ENCODE measurements at regions not wholly inside any gene's neighbourhood (a gene's known extent, or its start where the extent isn't known, plus 50 kb on each side); places are given as distances from the start of the nearest gene placed in this dataset.

DNA sequence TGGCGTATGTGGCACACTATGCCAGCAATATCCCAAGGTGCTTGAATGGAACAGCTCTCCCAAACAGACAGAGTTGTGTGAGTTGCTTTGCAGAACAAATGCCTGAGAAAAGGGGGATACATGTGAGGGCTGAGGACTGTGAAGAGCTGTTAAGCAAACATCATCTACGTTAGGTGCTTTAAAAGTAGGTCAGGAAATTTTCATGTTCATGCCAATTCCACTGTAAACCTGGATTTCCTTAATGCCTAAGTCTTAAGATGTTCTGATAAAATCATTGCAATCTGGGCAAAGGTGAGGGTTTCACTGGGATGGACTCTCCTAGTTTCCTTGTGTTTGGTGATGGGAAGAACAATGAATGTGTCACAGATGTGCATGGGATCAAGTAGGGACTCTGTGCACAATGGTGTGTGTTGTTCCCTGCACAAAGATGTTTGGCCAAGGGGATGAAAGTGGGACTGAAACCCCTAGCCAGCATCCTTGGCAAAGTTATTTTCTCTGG lies 227.9 kb downstream of the KTN1 start:
- DNase-seq (ENCODE audit: low spot score in 2 of 2): no peak
- intact Hi-C loops (cut with DNase I; ENCODE audit: low total_unique reads): no loop called here
- H3K4me3 ChIP-seq (ENCODE audit: low read depth, poor library complexity, severe bottlenecking): no peak overlapping the region
- WGBS, 2 donors: 48 to 57% methylated on average over 2 of the region's 2 CpGs
- TF ChIP-seq, protein P1, sequence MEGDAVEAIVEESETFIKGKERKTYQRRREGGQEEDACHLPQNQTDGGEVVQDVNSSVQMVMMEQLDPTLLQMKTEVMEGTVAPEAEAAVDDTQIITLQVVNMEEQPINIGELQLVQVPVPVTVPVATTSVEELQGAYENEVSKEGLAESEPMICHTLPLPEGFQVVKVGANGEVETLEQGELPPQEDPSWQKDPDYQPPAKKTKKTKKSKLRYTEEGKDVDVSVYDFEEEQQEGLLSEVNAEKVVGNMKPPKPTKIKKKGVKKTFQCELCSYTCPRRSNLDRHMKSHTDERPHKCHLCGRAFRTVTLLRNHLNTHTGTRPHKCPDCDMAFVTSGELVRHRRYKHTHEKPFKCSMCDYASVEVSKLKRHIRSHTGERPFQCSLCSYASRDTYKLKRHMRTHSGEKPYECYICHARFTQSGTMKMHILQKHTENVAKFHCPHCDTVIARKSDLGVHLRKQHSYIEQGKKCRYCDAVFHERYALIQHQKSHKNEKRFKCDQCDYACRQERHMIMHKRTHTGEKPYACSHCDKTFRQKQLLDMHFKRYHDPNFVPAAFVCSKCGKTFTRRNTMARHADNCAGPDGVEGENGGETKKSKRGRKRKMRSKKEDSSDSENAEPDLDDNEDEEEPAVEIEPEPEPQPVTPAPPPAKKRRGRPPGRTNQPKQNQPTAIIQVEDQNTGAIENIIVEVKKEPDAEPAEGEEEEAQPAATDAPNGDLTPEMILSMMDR (IDR thresholded peaks at IDR 0.05): no peak
- TF ChIP-seq POLR2A (IDR thresholded peaks at IDR 0.05): no peak

DNA sequence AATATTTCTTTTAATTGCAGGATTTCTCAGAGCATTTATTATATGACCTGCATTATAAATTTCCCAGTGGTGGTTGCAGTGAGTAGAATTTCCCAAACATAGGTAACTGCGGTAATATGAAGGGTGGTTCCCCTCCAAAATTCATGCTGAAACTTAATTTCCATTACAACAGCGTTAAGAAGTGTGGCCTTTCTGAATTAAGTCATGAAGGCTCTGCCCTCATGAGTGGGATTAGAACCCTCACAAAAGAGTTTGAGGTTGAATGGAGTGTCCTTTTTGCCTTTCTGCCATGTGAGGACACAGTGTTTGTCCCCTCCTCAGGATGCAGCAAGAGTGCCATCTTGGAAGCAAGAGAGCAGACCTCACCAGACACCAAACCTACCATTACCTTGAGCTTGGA lies 233.6 kb downstream of the KTN1 start:
- intact Hi-C loops (cut with DNase I; ENCODE audit: low total_unique reads): no loop called here
- H3K4me3 ChIP-seq (ENCODE audit: low read depth, poor library complexity, severe bottlenecking): no peak overlapping the region
- no peak for TF ChIP-seq POLR2A (IDR thresholded peaks at IDR 0.05)
- TF ChIP-seq, protein P1 (IDR thresholded peaks at IDR 0.05): no peak
- 79 to 88% methylated on average over 2 of the region's 2 CpGs for WGBS, 2 donors
- DNase-seq (ENCODE audit: low spot score in 2 of 2): no peak

DNA sequence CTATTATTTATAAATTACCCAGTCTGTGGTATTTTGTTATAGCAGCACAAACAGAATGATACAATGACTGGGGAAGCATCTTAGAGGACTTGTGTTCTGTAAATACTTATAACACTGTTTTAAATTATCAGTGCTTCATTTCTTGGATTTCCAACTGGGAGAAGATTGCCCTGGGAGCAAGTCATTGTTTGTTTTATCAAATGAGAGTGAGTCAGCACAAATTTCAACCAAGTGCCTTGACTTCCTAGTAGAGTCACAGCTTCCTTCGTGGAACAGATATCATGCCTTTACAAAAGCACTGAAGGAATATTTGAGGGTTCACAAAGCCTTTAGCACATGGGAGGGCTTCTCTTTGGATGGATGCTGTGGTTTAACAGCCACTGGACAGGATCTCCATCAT lies 234.1 kb downstream of the KTN1 start:
- TF ChIP-seq, protein P1 (IDR thresholded peaks at IDR 0.05): no peak
- no peak for TF ChIP-seq POLR2A (IDR thresholded peaks at IDR 0.05)
- intact Hi-C loops (cut with DNase I; ENCODE audit: low total_unique reads): no loop called here
- no peak overlapping the region for H3K4me3 ChIP-seq (ENCODE audit: low read depth, poor library complexity, severe bottlenecking)
- DNase-seq (ENCODE audit: low spot score in 2 of 2): no peak
- 78 to 100% methylated on average over 1 of the region's 1 CpG for WGBS, 2 donors

GRCh38 chr14:55814873-55815272 lies 234.9 kb downstream of the KTN1 start:
- intact Hi-C loops (cut with DNase I; ENCODE audit: low total_unique reads): no loop called here
- WGBS, 2 donors: 90 to 93% methylated on average over 1 of the region's 1 CpG

DNA sequence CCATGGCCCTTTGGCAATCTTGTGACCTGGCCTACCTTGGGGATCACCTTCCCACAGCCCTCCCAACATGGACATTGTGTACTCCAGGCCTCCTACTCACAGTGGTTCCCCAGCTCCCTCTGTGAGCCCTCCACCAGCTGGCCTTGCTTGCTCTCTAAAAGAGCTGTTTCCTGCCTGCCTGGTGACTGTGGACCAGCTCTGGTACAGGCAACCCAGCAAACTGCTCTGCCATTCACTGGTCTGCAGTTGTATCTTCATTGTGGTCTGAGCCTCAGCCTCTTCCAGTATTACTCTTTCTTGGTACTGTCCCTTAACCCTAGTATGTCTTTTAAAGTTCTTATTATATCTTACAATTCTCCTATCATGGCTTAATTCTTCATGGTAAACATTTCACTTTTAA lies 236.2 kb downstream of the KTN1 start:
- TF ChIP-seq, protein P1 (IDR thresholded peaks at IDR 0.05): no peak
- intact Hi-C loops (cut with DNase I; ENCODE audit: low total_unique reads): no loop called here
- H3K4me3 ChIP-seq (ENCODE audit: low read depth, poor library complexity, severe bottlenecking): no peak overlapping the region
- no peak for DNase-seq (ENCODE audit: low spot score in 2 of 2)

More at GRCh38 chr14:55814873-55815272, 234.9 kb downstream of the KTN1 start:
- DNase-seq (ENCODE audit: low spot score in 2 of 2): no peak
- H3K4me3 ChIP-seq (ENCODE audit: low read depth, poor library complexity, severe bottlenecking): no peak overlapping the region
- no peak for TF ChIP-seq POLR2A (IDR thresholded peaks at IDR 0.05)
- TF ChIP-seq, protein P1 (IDR thresholded peaks at IDR 0.05): no peak

- intact Hi-C loops (cut with DNase I; ENCODE audit: low total_unique reads): no loop called here
- no peak for DNase-seq (ENCODE audit: low spot score in 2 of 2)
- no peak overlapping the region for H3K4me3 ChIP-seq (ENCODE audit: low read depth, poor library complexity, severe bottlenecking)
- no peak for TF ChIP-seq POLR2A (IDR thresholded peaks at IDR 0.05)
- TF ChIP-seq, protein P1 (IDR thresholded peaks at IDR 0.05): no peak
- 71 to 78% methylated on average over 8 of the region's 8 CpGs for WGBS, 2 donors
These were observed 239.8 kb downstream of the KTN1 start for GRCh38 chr14:55819610-55820304.
